HUES48 (cell line): ENCODE measurements at regions not wholly inside any gene's neighbourhood (a gene's known extent, or its start where the extent isn't known, plus 50 kb on each side); places are given as distances from the start of the nearest gene placed in this dataset.

Experiments used
- H3K27ac ChIP-seq: one replicate; pipeline ENCODE4 v1.7.0; 2013; ENCODE audit warnings: low read depth, low read length, inconsistent platforms
- H3K27me3 ChIP-seq: 2 replicates; pipeline ENCODE4 v1.6.1; 2013; ENCODE audit warnings: mild to moderate bottlenecking, low read length; ENCODE audit not compliant: control insufficient read depth, insufficient read depth
- H3K36me3 ChIP-seq: 2 replicates; pipeline ENCODE4 v1.6.1; 2013; ENCODE audit warnings: low read length; ENCODE audit not compliant: control insufficient read depth, insufficient read depth
- H3K4me1 ChIP-seq: 2 replicates; pipeline ENCODE4 v1.6.1; 2013; ENCODE audit warnings: mild to moderate bottlenecking, low read length; ENCODE audit not compliant: control insufficient read depth, insufficient read depth
- H3K4me3 ChIP-seq: 2 replicates; pipeline ENCODE4 v1.5.1; 2013; ENCODE audit warnings: mild to moderate bottlenecking, low read depth, low read length
- H3K9ac ChIP-seq: 2 replicates; pipeline ENCODE4 v1.6.1; 2013; ENCODE audit warnings: mild to moderate bottlenecking, low read depth, low read length, moderate library complexity
- H3K9me3 ChIP-seq: 2 replicates; pipeline ENCODE4 v1.6.1; 2013; ENCODE audit warnings: low read length; ENCODE audit not compliant: control insufficient read depth, insufficient read depth

GRCh38 chr6:104539173-104539572 lies 320.5 kb downstream of the HACE1 start:
- no peak overlapping the region for H3K9ac ChIP-seq
- H3K4me3 ChIP-seq = no peak overlapping the region
- no peak overlapping the region for H3K27ac ChIP-seq
- no peaks in the 10 kb centered on the region for H3K36me3 ChIP-seq
- H3K9me3 ChIP-seq = no peaks in the 10 kb centered on the region
- H3K27me3 ChIP-seq = no peaks in the 10 kb centered on the region
- H3K4me1 ChIP-seq = no peaks in the 10 kb centered on the region

GRCh38 chr6:104537872-104538271 lies 321.8 kb downstream of the HACE1 start:
- Histone ChIP-seq H3K4me3 (no peak overlapping the region), H3K9ac (no peak overlapping the region), H3K27ac (no peak overlapping the region), H3K9me3 (no peaks in the 10 kb centered on the region), H3K36me3 (no peaks in the 10 kb centered on the region), H3K4me1 (no peaks in the 10 kb centered on the region), H3K27me3 (no peaks in the 10 kb centered on the region)

GRCh38 chr6:104537180-104537579 lies 322.5 kb downstream of the HACE1 start:
- Histone ChIP-seq H3K36me3 (no peaks in the 10 kb centered on the region), H3K27me3 (no peaks in the 10 kb centered on the region), H3K9ac (no peak overlapping the region), H3K9me3 (no peaks in the 10 kb centered on the region), H3K4me3 (no peak overlapping the region), H3K27ac (no peak overlapping the region), H3K4me1 (no peaks in the 10 kb centered on the region)

- Histone ChIP-seq H3K27ac (no peak overlapping the region), H3K4me3 (no peak overlapping the region), H3K27me3 (no peaks in the 10 kb centered on the region)
These were observed 327.3 kb downstream of the HACE1 start for GRCh38 chr6:104532462-104532861.

GRCh38 chr6:104531646-104532045 lies 328.1 kb downstream of the HACE1 start:
- Histone ChIP-seq H3K36me3 (no peaks in the 10 kb centered on the region), H3K9ac (no peak overlapping the region), H3K9me3 (no peaks in the 10 kb centered on the region), H3K4me1 (peaks cover 6% of the 10 kb centered on the region; the same call in 1 of the 2 replicates), H3K4me3 (no peak overlapping the region), H3K27ac (no peak overlapping the region), H3K27me3 (no peaks in the 10 kb centered on the region)

More at GRCh38 chr6:104532462-104532861, 327.3 kb downstream of the HACE1 start:
- Histone ChIP-seq H3K36me3 (no peaks in the 10 kb centered on the region), H3K4me1 (peaks cover 3% of the 10 kb centered on the region; the same call in 1 of the 2 replicates), H3K9me3 (no peaks in the 10 kb centered on the region), H3K9ac (no peak overlapping the region)

- H3K4me1 ChIP-seq = peaks cover 9% of the 10 kb centered on the region; the same call in 1 of the 2 replicates
- no peaks in the 10 kb centered on the region for H3K9me3 ChIP-seq
- no peaks in the 10 kb centered on the region for H3K36me3 ChIP-seq
- H3K9ac ChIP-seq = no peak overlapping the region
- no peak overlapping the region for H3K27ac ChIP-seq
- H3K4me3 ChIP-seq = no peak overlapping the region
- no peaks in the 10 kb centered on the region for H3K27me3 ChIP-seq
These were observed 331.8 kb downstream of the HACE1 start for GRCh38 chr6:104527761-104528415.

GRCh38 chr6:104527311-104527710 lies 332.4 kb downstream of the HACE1 start:
- no peaks in the 10 kb centered on the region for H3K36me3 ChIP-seq
- H3K9ac ChIP-seq = no peak overlapping the region
- peaks cover 9% of the 10 kb centered on the region; the same call in 1 of the 2 replicates for H3K4me1 ChIP-seq

GRCh38 chr6:104526376-104526775 lies 333.3 kb downstream of the HACE1 start:
- Histone ChIP-seq H3K4me1 (peaks cover 9% of the 10 kb centered on the region; the same call in 1 of the 2 replicates), H3K9me3 (no peaks in the 10 kb centered on the region), H3K4me3 (no peak overlapping the region), H3K27ac (no peak overlapping the region), H3K9ac (no peak overlapping the region), H3K36me3 (no peaks in the 10 kb centered on the region), H3K27me3 (no peaks in the 10 kb centered on the region)

More at GRCh38 chr6:104527311-104527710, 332.4 kb downstream of the HACE1 start:
- Histone ChIP-seq H3K27ac (no peak overlapping the region), H3K9me3 (no peaks in the 10 kb centered on the region), H3K27me3 (no peaks in the 10 kb centered on the region), H3K4me3 (no peak overlapping the region)

- Histone ChIP-seq H3K27ac (no peak overlapping the region), H3K4me3 (no peak overlapping the region), H3K27me3 (no peaks in the 10 kb centered on the region), H3K9me3 (no peaks in the 10 kb centered on the region), H3K4me1 (peaks cover 9% of the 10 kb centered on the region; the same call in 1 of the 2 replicates), H3K9ac (no peak overlapping the region), H3K36me3 (no peaks in the 10 kb centered on the region)
These were observed 333.9 kb downstream of the HACE1 start for GRCh38 chr6:104525677-104526322.

GRCh38 chr6:104522533-104522932 lies 337.2 kb downstream of the HACE1 start:
- H3K27me3 ChIP-seq = no peaks in the 10 kb centered on the region
- H3K27ac ChIP-seq = no peak overlapping the region
- H3K9ac ChIP-seq = no peak overlapping the region
- H3K4me3 ChIP-seq = no peak overlapping the region
- H3K36me3 ChIP-seq = no peaks in the 10 kb centered on the region
- peaks cover 8% of the 10 kb centered on the region; the same call in 1 of the 2 replicates for H3K4me1 ChIP-seq
- H3K9me3 ChIP-seq = no peaks in the 10 kb centered on the region

GRCh38 chr6:104521176-104521575 lies 338.5 kb downstream of the HACE1 start:
- Histone ChIP-seq H3K27ac (no peak overlapping the region), H3K9me3 (no peaks in the 10 kb centered on the region), H3K36me3 (no peaks in the 10 kb centered on the region), H3K27me3 (no peaks in the 10 kb centered on the region), H3K4me1 (peaks cover 4% of the 10 kb centered on the region; the same call in 1 of the 2 replicates), H3K4me3 (no peak overlapping the region), H3K9ac (no peak overlapping the region)
